ENCODE measurements at regions not wholly inside any gene's neighbourhood (a gene's known extent, or its start where the extent isn't known, plus 50 kb on each side); places are given as distances from the start of the nearest gene placed in this dataset.

GRCh38 chr14:32009221-32009975, 67.7 kb upstream of the ARHGAP5 start (continued):
- no peak for TF ChIP-seq E2F6 (IDR thresholded peaks at IDR 0.05)
- TF ChIP-seq ZNF274 (IDR thresholded peaks at IDR 0.05; ENCODE audit: borderline replicate concordance, extremely low read depth, low read length), result no peak
- no peak for TF ChIP-seq CHD7 (IDR thresholded peaks at IDR 0.05; ENCODE audit: insufficient replicate concordance, low read length)
- TF ChIP-seq JUND (IDR thresholded peaks at IDR 0.05; ENCODE audit: low read length), result no peak
- no peak for TF ChIP-seq POLR2AphosphoS5 (IDR thresholded peaks at IDR 0.05; ENCODE audit: low read depth, low read length)
- TF ChIP-seq RFX5 (IDR thresholded peaks at IDR 0.05; ENCODE audit: borderline replicate concordance, low read depth, low read length), result no peak
- TF ChIP-seq TAF1 (IDR thresholded peaks at IDR 0.05; ENCODE audit: low read depth, low read length), result no peak
- no peak for TF ChIP-seq PHF8 (conservative IDR thresholded peaks at IDR 0.05; ENCODE audit: low read depth, low read length)
- no peak for TF ChIP-seq TAF7 (optimal IDR thresholded peaks at IDR 0.05; ENCODE audit: borderline replicate concordance, low read depth, low read length)
- no peak for TF ChIP-seq BRCA1 (IDR thresholded peaks at IDR 0.05; ENCODE audit: low read depth, low read length)

All from H1 (cell line).